ENCODE measurements at regions not wholly inside any gene's neighbourhood (a gene's known extent, or its start where the extent isn't known, plus 50 kb on each side); places are given as distances from the start of the nearest gene placed in this dataset.

GRCh38 chr5:98106116-98107031 lies 667.1 kb upstream of the RGMB start:
- H3K27ac ChIP-seq (ENCODE audit: low read depth, low read length) = peak overlapping the region; percentile 99
- H3K79me2 ChIP-seq (ENCODE audit: insufficient read depth, low read length) = no peaks in the 10 kb centered on the region
- no peaks in the 10 kb centered on the region for H3K36me3 ChIP-seq (ENCODE audit: insufficient read depth, low read length)
- no peaks in the 10 kb centered on the region for H3K27me3 ChIP-seq (ENCODE audit: insufficient read depth, low read length)
- H3K9me3 ChIP-seq (ENCODE audit: low read depth, low read length) = no peaks in the 10 kb centered on the region
- TF ChIP-seq, protein P1, sequence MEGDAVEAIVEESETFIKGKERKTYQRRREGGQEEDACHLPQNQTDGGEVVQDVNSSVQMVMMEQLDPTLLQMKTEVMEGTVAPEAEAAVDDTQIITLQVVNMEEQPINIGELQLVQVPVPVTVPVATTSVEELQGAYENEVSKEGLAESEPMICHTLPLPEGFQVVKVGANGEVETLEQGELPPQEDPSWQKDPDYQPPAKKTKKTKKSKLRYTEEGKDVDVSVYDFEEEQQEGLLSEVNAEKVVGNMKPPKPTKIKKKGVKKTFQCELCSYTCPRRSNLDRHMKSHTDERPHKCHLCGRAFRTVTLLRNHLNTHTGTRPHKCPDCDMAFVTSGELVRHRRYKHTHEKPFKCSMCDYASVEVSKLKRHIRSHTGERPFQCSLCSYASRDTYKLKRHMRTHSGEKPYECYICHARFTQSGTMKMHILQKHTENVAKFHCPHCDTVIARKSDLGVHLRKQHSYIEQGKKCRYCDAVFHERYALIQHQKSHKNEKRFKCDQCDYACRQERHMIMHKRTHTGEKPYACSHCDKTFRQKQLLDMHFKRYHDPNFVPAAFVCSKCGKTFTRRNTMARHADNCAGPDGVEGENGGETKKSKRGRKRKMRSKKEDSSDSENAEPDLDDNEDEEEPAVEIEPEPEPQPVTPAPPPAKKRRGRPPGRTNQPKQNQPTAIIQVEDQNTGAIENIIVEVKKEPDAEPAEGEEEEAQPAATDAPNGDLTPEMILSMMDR (IDR thresholded peaks at IDR 0.05; ENCODE audit: extremely low read depth, low read depth, low read length) = no peak
- peaks cover 58% of the 10 kb centered on the region for H3K4me1 ChIP-seq (ENCODE audit: insufficient read depth, low read length)
- H3K4me3 ChIP-seq (ENCODE audit: insufficient read depth, low read length) = peak overlapping the region; percentile 6
- H3K4me2 ChIP-seq (ENCODE audit: insufficient read depth, low read length) = peak overlapping the region; percentile 47
- peak overlapping the region; percentile 80 for H2AFZ ChIP-seq (ENCODE audit: low read length)
- no peaks in the 10 kb centered on the region for H4K20me1 ChIP-seq (ENCODE audit: insufficient read depth, low read length)
- DNase-seq (ENCODE audit: insufficient read length, low spot score, missing footprints) = peak; percentile 73

DNA sequence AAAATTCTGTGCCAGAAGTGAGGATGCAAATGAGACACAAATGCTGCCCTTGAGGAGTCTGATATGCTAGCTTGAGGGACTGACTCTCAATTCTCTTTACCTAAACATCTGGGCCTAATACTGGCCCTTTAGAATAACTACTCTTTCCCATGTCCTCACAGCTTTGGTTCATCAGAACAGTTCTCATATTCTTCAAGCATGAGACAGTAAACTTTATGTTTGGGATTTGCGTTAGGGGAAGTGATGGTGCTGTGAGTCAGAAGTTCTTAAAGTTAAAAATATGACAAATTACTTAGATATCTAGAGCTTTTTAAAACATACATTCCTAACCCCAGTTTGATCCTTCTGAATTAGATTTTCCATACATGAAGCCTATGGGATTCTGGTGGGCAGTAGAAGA lies 665.0 kb upstream of the RGMB start:
- TF ChIP-seq, protein P1 (IDR thresholded peaks at IDR 0.05; ENCODE audit: extremely low read depth, low read depth, low read length) = no peak
- peak; percentile 38 for DNase-seq (ENCODE audit: insufficient read length, low spot score, missing footprints)

DNA sequence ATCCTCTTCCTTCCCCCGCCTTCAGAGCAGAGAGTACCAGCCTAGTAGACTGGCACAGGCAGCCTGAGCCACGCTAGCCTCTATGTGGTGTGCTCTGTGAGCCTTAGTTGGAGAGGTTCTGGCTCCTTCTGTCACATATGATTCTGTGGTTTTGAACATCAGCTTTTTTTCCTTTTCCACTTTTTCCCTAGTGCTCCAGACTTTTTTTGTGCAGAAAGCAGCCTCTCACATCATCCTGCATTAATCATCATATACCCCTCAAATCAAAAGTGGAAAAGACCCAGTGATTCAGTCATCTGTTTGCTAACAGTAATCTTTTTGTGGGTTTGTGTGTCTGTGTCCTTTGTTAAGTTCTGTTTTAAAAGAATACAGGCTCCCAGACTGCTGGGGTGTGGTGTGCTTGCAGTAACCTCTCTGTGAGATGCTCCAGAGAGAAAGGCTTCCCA lies 663.9 kb upstream of the RGMB start:
- Histone ChIP-seq H3K36me3 (ENCODE audit: insufficient read depth, low read length) (no peaks in the 10 kb centered on the region), H2AFZ (ENCODE audit: low read length) (no peak overlapping the region), H3K27ac (ENCODE audit: low read depth, low read length) (peak overlapping the region; percentile 99), H3K4me1 (ENCODE audit: insufficient read depth, low read length) (peaks cover 58% of the 10 kb centered on the region), H3K79me2 (ENCODE audit: insufficient read depth, low read length) (no peaks in the 10 kb centered on the region), H3K4me3 (ENCODE audit: insufficient read depth, low read length) (peak overlapping the region; percentile 20), H3K27me3 (ENCODE audit: insufficient read depth, low read length) (no peaks in the 10 kb centered on the region), H4K20me1 (ENCODE audit: insufficient read depth, low read length) (no peaks in the 10 kb centered on the region), H3K9me3 (ENCODE audit: low read depth, low read length) (no peaks in the 10 kb centered on the region), H3K4me2 (ENCODE audit: insufficient read depth, low read length) (peak overlapping the region; percentile 78)
- TF ChIP-seq, protein P1 (IDR thresholded peaks at IDR 0.05; ENCODE audit: extremely low read depth, low read depth, low read length) = no peak
- DNase-seq (ENCODE audit: insufficient read length, low spot score, missing footprints) = peak; percentile 61

More for the DNA sequence above, 665.0 kb upstream of the RGMB start:
- peak overlapping the region; percentile 99 for H3K27ac ChIP-seq (ENCODE audit: low read depth, low read length)
- H3K36me3 ChIP-seq (ENCODE audit: insufficient read depth, low read length) = no peaks in the 10 kb centered on the region
- peaks cover 58% of the 10 kb centered on the region for H3K4me1 ChIP-seq (ENCODE audit: insufficient read depth, low read length)
- peak overlapping the region; percentile 78 for H3K4me2 ChIP-seq (ENCODE audit: insufficient read depth, low read length)
- no peaks in the 10 kb centered on the region for H3K9me3 ChIP-seq (ENCODE audit: low read depth, low read length)
- H3K79me2 ChIP-seq (ENCODE audit: insufficient read depth, low read length) = no peaks in the 10 kb centered on the region
- H3K27me3 ChIP-seq (ENCODE audit: insufficient read depth, low read length) = no peaks in the 10 kb centered on the region
- H2AFZ ChIP-seq (ENCODE audit: low read length) = no peak overlapping the region
- no peak overlapping the region for H3K4me3 ChIP-seq (ENCODE audit: insufficient read depth, low read length)
- no peaks in the 10 kb centered on the region for H4K20me1 ChIP-seq (ENCODE audit: insufficient read depth, low read length)

DNA sequence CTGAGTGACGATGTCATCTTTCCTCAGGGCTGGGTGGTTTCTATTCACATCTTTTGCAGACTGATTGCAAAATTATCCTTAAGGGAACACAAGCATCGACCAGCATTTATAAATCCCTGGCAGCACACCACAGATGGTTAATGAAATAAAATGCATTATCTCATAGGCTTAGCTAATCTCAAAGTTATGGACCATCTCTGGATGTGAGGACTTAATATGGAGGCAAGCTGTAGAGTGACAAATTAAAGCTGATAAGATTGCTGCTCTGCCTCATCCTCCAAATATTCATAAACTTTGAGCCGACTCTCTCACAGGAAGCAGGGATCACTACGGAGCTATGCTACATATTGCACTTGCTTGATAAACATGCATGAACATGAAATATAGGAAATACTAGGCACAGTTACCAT lies 663.2 kb upstream of the RGMB start:
- H3K4me1 ChIP-seq (ENCODE audit: insufficient read depth, low read length) = peaks cover 57% of the 10 kb centered on the region

More for the DNA sequence above, 663.2 kb upstream of the RGMB start:
- H3K36me3 ChIP-seq (ENCODE audit: insufficient read depth, low read length) = no peaks in the 10 kb centered on the region
- H3K79me2 ChIP-seq (ENCODE audit: insufficient read depth, low read length) = no peaks in the 10 kb centered on the region
- no peaks in the 10 kb centered on the region for H3K9me3 ChIP-seq (ENCODE audit: low read depth, low read length)
- TF ChIP-seq, protein P1 (IDR thresholded peaks at IDR 0.05; ENCODE audit: extremely low read depth, low read depth, low read length) = no peak
- no peak overlapping the region for H2AFZ ChIP-seq (ENCODE audit: low read length)
- no peaks in the 10 kb centered on the region for H3K27me3 ChIP-seq (ENCODE audit: insufficient read depth, low read length)
- no peaks in the 10 kb centered on the region for H4K20me1 ChIP-seq (ENCODE audit: insufficient read depth, low read length)
- H3K27ac ChIP-seq (ENCODE audit: low read depth, low read length) = peak overlapping the region; percentile 99
- H3K4me3 ChIP-seq (ENCODE audit: insufficient read depth, low read length) = no peak overlapping the region
- peak overlapping the region; percentile 78 for H3K4me2 ChIP-seq (ENCODE audit: insufficient read depth, low read length)
- DNase-seq (ENCODE audit: insufficient read length, low spot score, missing footprints) = peak; percentile 57

Data from osteoblast (primary cell).